Chondrocyte (in vitro differentiated cells): ENCODE measurements at regions not wholly inside any gene's neighbourhood (a gene's known extent, or its start where the extent isn't known, plus 50 kb on each side); places are given as distances from the start of the nearest gene placed in this dataset.

Experiments
- DNase-seq: peaks from one replicate; pipeline ENCODE4 v3.0.0; 2021; ENCODE audit warnings: mixed read lengths, low spot score
- H3K27ac Mint-ChIP-seq: one replicate; pipeline ENCODE4 v1.8.0; 2021; ENCODE audit warnings: mild to moderate bottlenecking, moderate library complexity, mixed read lengths; ENCODE audit not compliant: unreplicated experiment
- H3K27me3 Mint-ChIP-seq: 2 replicates; pipeline ENCODE4 v1.8.0; 2021; ENCODE audit warnings: low read depth, mixed read lengths
- H3K36me3 Mint-ChIP-seq: 2 replicates; pipeline ENCODE4 v1.8.0; 2021; ENCODE audit warnings: low read depth, mixed read lengths
- H3K4me1 Mint-ChIP-seq: 2 replicates; pipeline ENCODE4 v1.8.0; 2021; ENCODE audit warnings: low read depth, mild to moderate bottlenecking, mixed read lengths
- H3K4me3 Mint-ChIP-seq: one replicate; pipeline ENCODE4 v1.8.0; 2021; ENCODE audit warnings: mild to moderate bottlenecking, moderate library complexity, mixed read lengths; ENCODE audit not compliant: unreplicated experiment
- H3K9me3 Mint-ChIP-seq: 2 replicates; pipeline ENCODE4 v1.8.0; 2021; ENCODE audit warnings: low read depth, mixed read lengths
- CTCF ChIP-seq: fragments of 200-600 bp; sonication (generic); IDR thresholded peaks from 2 replicates; pipeline ENCODE4 v1.5.0; 2021; ENCODE audit warnings: antibody characterized with exemption, mild to moderate bottlenecking, moderate library complexity

GRCh38 chr11:103544874-103545273 is 435.6 kb downstream of the DYNC2H1 start:
- DNase-seq, result no peak
- peak overlapping the region; percentile 53 for H3K27ac Mint-ChIP-seq
- no peaks in the 10 kb centered on the region for H3K27me3 Mint-ChIP-seq
- TF ChIP-seq CTCF, result no peak
- no peaks in the 10 kb centered on the region for H3K9me3 Mint-ChIP-seq
- no peak overlapping the region for H3K4me3 Mint-ChIP-seq
- no peaks in the 10 kb centered on the region for H3K36me3 Mint-ChIP-seq
- peaks cover 8% of the 10 kb centered on the region for H3K4me1 Mint-ChIP-seq

GRCh38 chr11:103545551-103545950 is 436.3 kb downstream of the DYNC2H1 start:
- TF ChIP-seq CTCF, result no peak
- no peak overlapping the region for H3K27ac Mint-ChIP-seq
- H3K4me3 Mint-ChIP-seq, result no peak overlapping the region
- H3K4me1 Mint-ChIP-seq, result peaks cover 8% of the 10 kb centered on the region
- no peaks in the 10 kb centered on the region for H3K27me3 Mint-ChIP-seq
- H3K9me3 Mint-ChIP-seq, result no peaks in the 10 kb centered on the region
- H3K36me3 Mint-ChIP-seq, result no peaks in the 10 kb centered on the region
- no peak for DNase-seq

DNA sequence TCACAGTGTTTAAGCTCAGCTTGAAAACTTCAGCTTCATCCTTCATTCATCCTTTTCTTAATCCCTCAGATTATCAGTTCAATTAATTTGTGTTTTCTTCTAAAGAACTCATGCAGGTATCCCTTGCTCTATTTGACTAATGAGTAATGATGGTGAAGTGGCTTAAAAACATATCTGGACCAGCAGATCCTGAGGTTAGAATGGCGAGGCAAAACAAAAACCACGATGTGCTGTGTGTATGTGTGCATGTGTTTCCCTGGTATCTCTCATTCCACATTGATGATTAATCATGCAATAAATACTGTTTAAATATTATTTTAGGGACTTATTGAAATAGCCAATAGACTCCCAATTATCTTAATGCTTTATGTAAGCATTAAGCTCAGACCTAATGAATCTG is 437.0 kb downstream of the DYNC2H1 start:
- H3K27me3 Mint-ChIP-seq, result no peaks in the 10 kb centered on the region
- no peaks in the 10 kb centered on the region for H3K9me3 Mint-ChIP-seq
- H3K4me1 Mint-ChIP-seq, result peaks cover 1% of the 10 kb centered on the region
- DNase-seq, result no peak
- no peak overlapping the region for H3K4me3 Mint-ChIP-seq
- no peaks in the 10 kb centered on the region for H3K36me3 Mint-ChIP-seq
- H3K27ac Mint-ChIP-seq, result no peak overlapping the region
- TF ChIP-seq CTCF, result no peak

DNA sequence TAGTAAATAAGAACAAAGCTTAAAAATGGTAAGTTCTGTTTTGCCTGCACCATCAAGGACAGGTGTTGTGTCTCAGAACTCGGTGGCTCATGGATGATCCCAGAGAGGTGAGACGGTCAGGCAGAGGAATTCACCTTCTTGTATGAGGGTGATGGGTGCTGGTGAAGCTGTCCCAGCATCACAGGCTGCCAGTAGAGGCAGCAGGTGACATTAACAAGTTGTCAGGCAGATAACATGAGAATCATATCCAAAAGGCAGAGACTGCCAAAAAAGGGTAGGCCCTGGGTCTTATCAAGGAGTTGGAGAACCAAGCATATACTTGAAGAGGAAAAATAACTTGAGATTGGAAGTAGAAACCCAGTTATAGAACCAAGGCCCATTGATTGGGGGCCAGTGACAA is 437.8 kb downstream of the DYNC2H1 start:
- Mint-ChIP-seq H3K36me3 (no peaks in the 10 kb centered on the region), H3K9me3 (no peaks in the 10 kb centered on the region), H3K27me3 (no peaks in the 10 kb centered on the region), H3K4me1 (no peaks in the 10 kb centered on the region), H3K4me3 (no peak overlapping the region), H3K27ac (no peak overlapping the region)
- no peak for TF ChIP-seq CTCF
- DNase-seq, result no peak

GRCh38 chr11:103547691-103548090 is 438.5 kb downstream of the DYNC2H1 start:
- H3K27ac Mint-ChIP-seq, result no peak overlapping the region
- no peak for DNase-seq

More at GRCh38 chr11:103547691-103548090, 438.5 kb downstream of the DYNC2H1 start:
- no peaks in the 10 kb centered on the region for H3K36me3 Mint-ChIP-seq
- no peak overlapping the region for H3K4me3 Mint-ChIP-seq
- TF ChIP-seq CTCF, result no peak
- no peaks in the 10 kb centered on the region for H3K4me1 Mint-ChIP-seq
- no peaks in the 10 kb centered on the region for H3K27me3 Mint-ChIP-seq
- no peaks in the 10 kb centered on the region for H3K9me3 Mint-ChIP-seq
